ENCODE measurements at regions not wholly inside any gene's neighbourhood (a gene's known extent, or its start where the extent isn't known, plus 50 kb on each side); places are given as distances from the start of the nearest gene placed in this dataset.

- no peak for TF ChIP-seq EP300 (IDR thresholded peaks at IDR 0.05)
- TF ChIP-seq CTCF (IDR thresholded peaks at IDR 0.05), result no peak
These were observed 511.6 kb downstream of the PLOD2 start for GRCh38 chr3:145649368-145649887.
